Testis (tissue), 2 donors: ENCODE measurements at regions not wholly inside any gene's neighbourhood (a gene's known extent, or its start where the extent isn't known, plus 50 kb on each side); places are given as distances from the start of the nearest gene placed in this dataset.
A peak's percentile ranks its signal among the peaks of the same experiment; 100 is the strongest.

Source experiments
- DNase-seq: peaks from one replicate; pipeline ENCODE4 v3.0.0-alpha.2; 2019
- H3K27ac ChIP-seq, 2 donors: fragments of 200-600 bp; sonication (generic); one replicate each; pipeline ENCODE4 v1.5.1; 2019
- H3K27me3 ChIP-seq: fragments of 200-600 bp; sonication (generic); one replicate; pipeline ENCODE4 v1.5.1; 2019
- H3K36me3 ChIP-seq: fragments of 200-600 bp; sonication (generic); one replicate; pipeline ENCODE4 v1.5.1; 2017; ENCODE audit warnings: low read depth; ENCODE audit errors: missing control alignments
- H3K4me1 ChIP-seq: fragments of 200-600 bp; sonication (generic); one replicate; pipeline ENCODE4 v1.5.1; 2019
- H3K4me3 ChIP-seq, 2 donors: fragments of 200-600 bp; sonication (generic); one replicate each; pipeline ENCODE4 v1.5.1; 2017 to 2019
- H3K9me3 ChIP-seq: fragments of 200-600 bp; sonication (generic); one replicate; pipeline ENCODE4 v1.5.1; 2017
- POLR2A ChIP-seq: fragments of 450-650 bp; IDR thresholded peaks from one replicate; pipeline ENCODE4 v1.6.1; 2017; ENCODE audit warnings: antibody characterized with exemption, mild to moderate bottlenecking, moderate library complexity
- WGBS, 2 donors: methylation state at CpG; one replicate each; pipeline ENCODE4 v1.1.5; 2018; 5-methylcytosine and 5-hydroxymethylcytosine counted together
- intact Hi-C: fragments of 100-400 bp; cut with DNase I; formaldehyde crosslinking; loops from one replicate; pipeline ENCODE4 v1.15.1; 2023; ENCODE audit warnings: low total_unique reads
- TF ChIP-seq, protein P1 (sequence below), 3 experiments: fragments of 450-650 bp in 2 of 3; fragments of 200-600 bp in 1 of 3; sonication (generic) in 1 of 3; IDR thresholded peaks; one replicate each; pipeline ENCODE4 v1.5.1; 2016 to 2019; ENCODE audit warnings: antibody characterized with exemption in 3 of 3, mild to moderate bottlenecking in 2 of 3, moderate library complexity in 1 of 3

GRCh38 chr6:56853541-56853940 is 101.4 kb upstream of the BEND6 start:
- no peak for TF ChIP-seq POLR2A
- TF ChIP-seq, protein P1, sequence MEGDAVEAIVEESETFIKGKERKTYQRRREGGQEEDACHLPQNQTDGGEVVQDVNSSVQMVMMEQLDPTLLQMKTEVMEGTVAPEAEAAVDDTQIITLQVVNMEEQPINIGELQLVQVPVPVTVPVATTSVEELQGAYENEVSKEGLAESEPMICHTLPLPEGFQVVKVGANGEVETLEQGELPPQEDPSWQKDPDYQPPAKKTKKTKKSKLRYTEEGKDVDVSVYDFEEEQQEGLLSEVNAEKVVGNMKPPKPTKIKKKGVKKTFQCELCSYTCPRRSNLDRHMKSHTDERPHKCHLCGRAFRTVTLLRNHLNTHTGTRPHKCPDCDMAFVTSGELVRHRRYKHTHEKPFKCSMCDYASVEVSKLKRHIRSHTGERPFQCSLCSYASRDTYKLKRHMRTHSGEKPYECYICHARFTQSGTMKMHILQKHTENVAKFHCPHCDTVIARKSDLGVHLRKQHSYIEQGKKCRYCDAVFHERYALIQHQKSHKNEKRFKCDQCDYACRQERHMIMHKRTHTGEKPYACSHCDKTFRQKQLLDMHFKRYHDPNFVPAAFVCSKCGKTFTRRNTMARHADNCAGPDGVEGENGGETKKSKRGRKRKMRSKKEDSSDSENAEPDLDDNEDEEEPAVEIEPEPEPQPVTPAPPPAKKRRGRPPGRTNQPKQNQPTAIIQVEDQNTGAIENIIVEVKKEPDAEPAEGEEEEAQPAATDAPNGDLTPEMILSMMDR (IDR thresholded peaks at IDR 0.05), result no peak
- H3K27me3 ChIP-seq, result no peaks in the 10 kb centered on the region
- H3K27ac ChIP-seq, result no peak overlapping the region
- H3K4me1 ChIP-seq, result no peaks in the 10 kb centered on the region
- no peaks in the 10 kb centered on the region for H3K9me3 ChIP-seq
- no peak for DNase-seq
- 89 to 90% methylated on average over 2 of the region's 2 CpGs for WGBS, 2 donors
- no peaks in the 10 kb centered on the region for H3K36me3 ChIP-seq
- intact Hi-C loops, result loop anchor here (10.0 kb wide), 1 partner anchor 149 kb away; no protein-coding TSS in a partner anchor
- no peak overlapping the region for H3K4me3 ChIP-seq

- H3K4me3 ChIP-seq, result no peak overlapping the region
- H3K9me3 ChIP-seq, result no peaks in the 10 kb centered on the region
- no peak for DNase-seq
- no peaks in the 10 kb centered on the region for H3K36me3 ChIP-seq
- no peak overlapping the region for H3K27ac ChIP-seq
- no peaks in the 10 kb centered on the region for H3K27me3 ChIP-seq
- H3K4me1 ChIP-seq, result no peaks in the 10 kb centered on the region
- TF ChIP-seq, protein P1 (IDR thresholded peaks at IDR 0.05), result no peak
- no peak for TF ChIP-seq POLR2A
- 54 to 61% methylated on average over 6 of the region's 6 CpGs for WGBS, 2 donors
- intact Hi-C loops, result loop anchor here (10.0 kb wide), 1 partner anchor 148 kb away; no protein-coding TSS in a partner anchor
Observed at GRCh38 chr6:56852260-56853010, 102.5 kb upstream of the BEND6 start.

GRCh38 chr6:56851541-56852259 is 103.2 kb upstream of the BEND6 start:
- intact Hi-C loops, result loop anchor here (10.0 kb wide), 1 partner anchor 147 kb away; no protein-coding TSS in a partner anchor
- WGBS, 2 donors, result 11 to 13% methylated on average over 17 of the region's 17 CpGs
- TF ChIP-seq, protein P1 (IDR thresholded peaks at IDR 0.05), result peak; percentile 39 to 53 (median 46)
- no peak for TF ChIP-seq POLR2A
- H3K4me1 ChIP-seq, result no peaks in the 10 kb centered on the region
- no peak overlapping the region for H3K27ac ChIP-seq
- no peaks in the 10 kb centered on the region for H3K36me3 ChIP-seq
- DNase-seq, result peak; percentile 50
- H3K27me3 ChIP-seq, result no peaks in the 10 kb centered on the region
- no peaks in the 10 kb centered on the region for H3K9me3 ChIP-seq
- peak overlapping the region; percentile 6 to 45 for H3K4me3 ChIP-seq

GRCh38 chr6:56851074-56851473 is 103.8 kb upstream of the BEND6 start:
- 16 to 17% methylated on average over 9 of the region's 9 CpGs for WGBS, 2 donors
- no peaks in the 10 kb centered on the region for H3K4me1 ChIP-seq

More at GRCh38 chr6:56851074-56851473, 103.8 kb upstream of the BEND6 start:
- Histone ChIP-seq H3K27ac (peak overlapping the region in 1 of 2 donors; percentile 8), H3K9me3 (no peaks in the 10 kb centered on the region), H3K27me3 (no peaks in the 10 kb centered on the region), H3K4me3 (peak overlapping the region; percentile 6 to 45), H3K36me3 (no peaks in the 10 kb centered on the region)
- DNase-seq, result no peak
- intact Hi-C loops, result loop anchor here (10.0 kb wide), 1 partner anchor 146 kb away; no protein-coding TSS in a partner anchor
- TF ChIP-seq, protein P1 (IDR thresholded peaks at IDR 0.05), result no peak
- TF ChIP-seq POLR2A, result no peak
